GM12864 (cell line): ENCODE measurements at regions not wholly inside any gene's neighbourhood (a gene's known extent, or its start where the extent isn't known, plus 50 kb on each side); places are given as distances from the start of the nearest gene placed in this dataset.

Source experiments
- DNase-seq: peaks from one replicate; pipeline ENCODE4 v3.0.0-alpha.2; 2011; ENCODE audit warnings: low read depth
- H3K4me3 ChIP-seq: 2 replicates; pipeline ENCODE4 v1.5.1; 2011; ENCODE audit warnings: mild to moderate bottlenecking, low read depth, low read length, control low read depth
- CTCF ChIP-seq: IDR thresholded peaks from 2 replicates; pipeline ENCODE4 v1.5.1; 2011; ENCODE audit warnings: low read depth, mild to moderate bottlenecking, moderate library complexity, low read length, control low read depth, inconsistent platforms; ENCODE audit errors: missing control alignments

- no peak for TF ChIP-seq CTCF
- DNase-seq, result no peak
- no peak overlapping the region for H3K4me3 ChIP-seq
These were observed 366.2 kb downstream of the DUSP6 start for GRCh38 chr12:88986056-88986455.

GRCh38 chr12:88985631-88986030 is 366.7 kb downstream of the DUSP6 start:
- DNase-seq, result no peak
- no peak overlapping the region for H3K4me3 ChIP-seq
- no peak for TF ChIP-seq CTCF

- DNase-seq, result no peak
- TF ChIP-seq CTCF, result no peak
- H3K4me3 ChIP-seq, result no peak overlapping the region
These were observed 367.3 kb downstream of the DUSP6 start for GRCh38 chr12:88985011-88985410.

GRCh38 chr12:88982694-88983093 is 369.6 kb downstream of the DUSP6 start:
- no peak for TF ChIP-seq CTCF
- no peak for DNase-seq
- H3K4me3 ChIP-seq, result no peak overlapping the region

GRCh38 chr12:88977115-88977514 is 375.2 kb downstream of the DUSP6 start:
- no peak overlapping the region for H3K4me3 ChIP-seq
- DNase-seq, result no peak
- no peak for TF ChIP-seq CTCF

GRCh38 chr12:88973998-88974397 is 378.3 kb downstream of the DUSP6 start:
- no peak for DNase-seq
- no peak overlapping the region for H3K4me3 ChIP-seq
- no peak for TF ChIP-seq CTCF

- no peak for DNase-seq
- no peak for TF ChIP-seq CTCF
These were observed 381.6 kb downstream of the DUSP6 start for GRCh38 chr12:88970740-88971139.

More at GRCh38 chr12:88970740-88971139, 381.6 kb downstream of the DUSP6 start:
- H3K4me3 ChIP-seq, result no peak overlapping the region
